GM12891 (cell line): ENCODE measurements at regions not wholly inside any gene's neighbourhood (a gene's known extent, or its start where the extent isn't known, plus 50 kb on each side); places are given as distances from the start of the nearest gene placed in this dataset.

Experiments used
- PAX5 ChIP-seq: IDR thresholded peaks from 2 replicates; pipeline ENCODE4 v1.6.1; 2011; ENCODE audit warnings: low read length, moderate library complexity, mild to moderate bottlenecking; ENCODE audit not compliant: insufficient read depth, severe bottlenecking
- POLR2A ChIP-seq: IDR thresholded peaks from 2 replicates; pipeline ENCODE4 v1.6.1; 2011; ENCODE audit warnings: low read depth, low read length, control low read depth
- POLR2AphosphoS5 ChIP-seq: IDR thresholded peaks from 2 replicates; pipeline ENCODE4 v1.6.1; 2011; ENCODE audit warnings: low read depth, low read length, control low read depth
- POU2F2 ChIP-seq: IDR thresholded peaks from 2 replicates; pipeline ENCODE4 v1.6.1; 2011; ENCODE audit warnings: low read depth, mild to moderate bottlenecking, control low read depth, low read length, moderate library complexity
- SPI1 ChIP-seq: IDR thresholded peaks from 2 replicates; pipeline ENCODE4 v1.6.1; 2011; ENCODE audit warnings: low read depth, low read length, control low read depth
- TAF1 ChIP-seq: IDR thresholded peaks from 2 replicates; pipeline ENCODE4 v1.6.1; 2011; ENCODE audit warnings: low read depth, low read length, control low read depth

- TF ChIP-seq POLR2AphosphoS5, result no peak
- TF ChIP-seq POLR2A, result no peak
- TF ChIP-seq TAF1, result no peak
- TF ChIP-seq SPI1, result no peak
- TF ChIP-seq POU2F2, result no peak
- no peak for TF ChIP-seq PAX5
Measured at GRCh38 chr2:144159240-144159639, 360.7 kb downstream of the ZEB2 start.
